ENCODE measurements at regions not wholly inside any gene's neighbourhood (a gene's known extent, or its start where the extent isn't known, plus 50 kb on each side); places are given as distances from the start of the nearest gene placed in this dataset.

- Histone ChIP-seq H3K9ac (replicated peaks; ENCODE audit: extremely low read depth, insufficient read depth, low read length) (no peak overlapping the region), H3K4me3 (replicated peaks in 1 of 3; ENCODE audit: insufficient read depth in 1 of 3, low read depth in 1 of 3, low read length in 3 of 3) (no peak overlapping the region), H3K79me2 (ENCODE audit: control insufficient read depth, insufficient read depth, low read length) (no peaks in the 10 kb centered on the region), H2AFZ (ENCODE audit: low read depth, low read length) (no peak overlapping the region), H3K4me2 (ENCODE audit: insufficient read depth, low read length) (no peak overlapping the region), H3K27ac (ENCODE audit: insufficient read depth, low read depth, low read length) (no peak overlapping the region), H4K20me1 (replicated peaks; ENCODE audit: control insufficient read depth, extremely low read depth, insufficient read depth, low read length) (no peaks in the 10 kb centered on the region), H3K36me3 (ENCODE audit: control insufficient read depth in 2 of 2, extremely low read depth in 1 of 2, insufficient read depth in 2 of 2, low read length in 2 of 2) (no peaks in the 10 kb centered on the region), H3K9me1 (replicated peaks; ENCODE audit: control insufficient read depth, extremely low read depth, insufficient read depth, low read length) (no peaks in the 10 kb centered on the region), H3K9me3 (replicated peaks; ENCODE audit: control insufficient read depth, insufficient read depth, low read length) (no peaks in the 10 kb centered on the region), H3K4me1 (ENCODE audit: control insufficient read depth, extremely low read depth, insufficient read depth, low read length) (peaks cover 33% of the 10 kb centered on the region), H3K27me3 (ENCODE audit: control insufficient read depth in 2 of 2, insufficient read depth in 2 of 2, low read length in 2 of 2) (no peaks in the 10 kb centered on the region)
- DNase-seq (ENCODE audit: low read depth, low spot score) (no peak), FAIRE-seq (no peak)
- ChIA-PET CTCF (interaction anchor here (0.9 to 2.3 kb wide), 3 partner anchors 10 to 18 kb away, joined by 3 to 12 read pairs (median 5); no protein-coding TSS in a partner anchor), POLR2A (no interaction called here)
- dilution Hi-C loops (cut with MboI; ENCODE audit: extremely low pct_ligation_motif_present, low sequenced_read_pairs) (no loop called here), intact Hi-C loops (cut with micrococcal nuclease) (loop anchor here (5.0 kb wide), 1 partner anchor 108 kb away; no protein-coding TSS in a partner anchor)
- TF ChIP-seq FOS (IDR thresholded peaks at IDR 0.05; ENCODE audit: borderline replicate concordance, insufficient read depth, low read length) (no peak), POLR2A (IDR thresholded peaks at IDR 0.05; ENCODE audit: low read depth, low read length) (no peak), CTCF (IDR thresholded peaks at IDR 0.05; ENCODE audit: extremely low read depth in 1 of 2, insufficient read depth in 1 of 2, low read depth in 1 of 2, low read length in 2 of 2) (no peak), GATA2 (IDR thresholded peaks at IDR 0.05; ENCODE audit: insufficient read depth, insufficient read length, low read depth, low read length) (no peak), MYC (IDR thresholded peaks at IDR 0.05; ENCODE audit: low read depth, low read length) (no peak), MAX (IDR thresholded peaks at IDR 0.05; ENCODE audit: insufficient read depth, insufficient read length) (no peak), JUN (IDR thresholded peaks at IDR 0.05; ENCODE audit: borderline replicate concordance, insufficient read depth, insufficient read length, low read depth) (no peak), EZH2 (IDR thresholded peaks at IDR 0.05; ENCODE audit: borderline replicate concordance, low read depth, low read length, severe bottlenecking) (no peak), POLR2AphosphoS5 (IDR thresholded peaks at IDR 0.05; ENCODE audit: insufficient read depth, low read depth, low read length) (no peak)
- BruUV-seq (replicated peaks): no TSS peak
These were observed 97.6 kb downstream of the NUDT12 start for GRCh38 chr5:103464835-103465484.

Data from endothelial cell of umbilical vein (primary cell).